GM18505 (cell line): ENCODE measurements at regions not wholly inside any gene's neighbourhood (a gene's known extent, or its start where the extent isn't known, plus 50 kb on each side); places are given as distances from the start of the nearest gene placed in this dataset.
"Not testable (repeated sequence)": the region's sequence is repeated elsewhere in the genome, so short reads cannot be mapped to it uniquely, and the experiment has no call there.

Experiments used
- ATAC-seq: cut with Tn5 transposase; IDR thresholded peaks from one replicate; pipeline ENCODE4 v1.9.1; 2021; ENCODE audit not compliant: unreplicated experiment
- POLR2A ChIP-seq: IDR thresholded peaks from 4 replicates; pipeline ENCODE4 v1.6.1; 2011; ENCODE audit warnings: borderline replicate concordance; ENCODE audit not compliant: insufficient read depth, insufficient read length; ENCODE audit errors: extremely low read depth

DNA sequence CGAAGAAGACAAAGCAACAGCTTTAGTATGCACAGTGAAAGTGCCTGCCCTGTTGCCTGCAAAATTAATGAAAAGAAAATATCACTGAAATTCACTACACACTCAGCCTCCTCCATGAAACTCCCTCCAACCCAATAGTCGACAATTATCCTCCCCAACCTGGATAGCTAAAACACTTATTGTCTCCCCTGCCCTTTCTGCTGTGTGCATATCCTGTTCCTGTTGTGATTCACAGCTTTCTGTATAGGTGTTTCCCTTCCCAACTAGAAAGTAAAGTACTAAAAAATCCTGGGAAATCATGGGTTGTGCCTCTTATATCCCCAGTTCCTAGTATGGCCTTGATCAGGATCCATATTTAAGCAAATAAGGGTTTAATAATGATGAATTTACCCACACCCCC, 412.1 kb downstream of the LTN1 start:
- TF ChIP-seq POLR2A, result no peak
- no peak for ATAC-seq

- no peak for TF ChIP-seq POLR2A
- ATAC-seq, result no peak
Observed at GRCh38 chr21:28579986-28580550, 412.6 kb downstream of the LTN1 start.

DNA sequence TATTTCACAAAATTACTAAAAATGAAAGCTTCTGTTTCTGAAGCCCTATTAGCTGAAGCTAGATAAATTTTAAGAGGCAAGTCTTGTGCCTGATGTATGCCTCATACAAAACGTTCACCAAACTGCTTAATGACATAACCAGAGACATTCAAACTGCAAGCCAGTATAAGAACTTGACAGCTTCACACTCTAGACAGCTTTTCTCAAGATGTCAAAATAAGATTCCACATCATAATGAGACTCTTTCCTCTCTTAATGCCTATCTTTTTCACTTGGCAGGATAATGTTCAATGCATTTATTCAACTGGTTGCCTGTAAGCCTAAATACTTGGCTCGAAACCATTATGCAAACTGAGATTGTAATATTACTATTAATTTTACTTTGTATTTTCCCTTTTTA, 424.0 kb downstream of the LTN1 start:
- TF ChIP-seq POLR2A, result no peak
- ATAC-seq, result no peak

DNA sequence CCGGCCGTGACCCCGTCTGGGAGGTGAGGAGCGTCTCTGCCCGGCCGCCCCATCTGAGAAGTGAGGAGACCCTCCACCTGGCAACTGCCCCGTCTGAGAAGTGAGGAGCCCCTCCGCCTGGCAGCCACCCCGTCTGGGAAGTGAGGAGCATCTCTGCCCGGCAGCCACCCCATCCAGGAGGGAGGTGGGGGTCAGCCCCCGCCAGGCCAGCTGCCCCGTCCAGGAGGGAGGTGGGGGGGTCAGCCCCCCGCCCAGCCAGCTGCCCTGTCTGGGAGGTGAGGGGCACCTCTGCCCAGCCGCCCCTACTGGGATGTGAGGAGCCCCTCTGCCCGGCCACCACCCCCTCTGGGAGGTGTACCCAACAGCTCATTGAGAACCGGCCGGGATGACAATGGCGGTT, 428.7 kb downstream of the LTN1 start:
- not testable (repeated sequence) for ATAC-seq

GRCh38 chr21:28561772-28562171, 430.9 kb downstream of the LTN1 start:
- no peak for ATAC-seq
- no peak for TF ChIP-seq POLR2A

DNA sequence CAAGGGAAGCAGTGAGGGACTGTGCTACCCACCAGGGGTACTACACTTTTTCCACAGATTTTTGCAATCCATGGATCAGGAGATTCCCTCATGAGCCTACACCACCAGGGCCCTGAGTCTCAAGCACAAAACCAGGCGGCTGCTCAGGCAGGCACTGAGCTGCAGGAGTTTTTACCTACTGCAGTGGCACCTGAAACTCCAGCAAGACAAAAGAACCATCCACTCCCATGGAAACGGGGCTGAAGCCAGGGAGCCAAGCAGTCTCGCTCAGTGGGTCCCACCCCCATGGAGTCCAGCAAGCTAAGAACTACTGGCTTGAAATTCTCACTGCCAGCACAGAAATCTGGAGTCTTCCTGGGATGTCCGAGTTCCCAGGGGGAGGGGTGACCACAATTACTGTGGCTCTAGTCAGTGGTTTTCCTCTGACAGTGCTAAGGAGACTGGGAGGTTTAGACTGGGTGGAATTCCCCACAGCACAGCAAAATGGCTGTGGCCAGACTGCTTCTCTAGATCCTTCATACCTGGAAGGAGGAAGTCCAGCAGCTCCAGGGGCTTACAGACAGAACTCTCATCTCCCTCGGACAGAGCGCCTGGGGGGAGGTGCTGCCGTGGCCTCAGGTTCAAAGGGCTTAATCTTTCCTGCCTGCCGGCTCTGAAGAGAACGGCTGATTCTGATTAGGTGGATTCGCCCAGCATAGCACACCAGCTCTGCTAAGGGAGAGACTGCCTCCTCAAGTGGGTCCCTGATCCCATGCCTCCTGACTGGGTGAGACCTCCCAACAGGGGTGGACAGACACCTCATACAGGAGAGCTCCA, 437.8 kb downstream of the LTN1 start:
- TF ChIP-seq POLR2A, result no peak
- ATAC-seq, result no peak

GRCh38 chr21:28550057-28550825, 442.4 kb downstream of the LTN1 start:
- ATAC-seq, result no peak
- no peak for TF ChIP-seq POLR2A

DNA sequence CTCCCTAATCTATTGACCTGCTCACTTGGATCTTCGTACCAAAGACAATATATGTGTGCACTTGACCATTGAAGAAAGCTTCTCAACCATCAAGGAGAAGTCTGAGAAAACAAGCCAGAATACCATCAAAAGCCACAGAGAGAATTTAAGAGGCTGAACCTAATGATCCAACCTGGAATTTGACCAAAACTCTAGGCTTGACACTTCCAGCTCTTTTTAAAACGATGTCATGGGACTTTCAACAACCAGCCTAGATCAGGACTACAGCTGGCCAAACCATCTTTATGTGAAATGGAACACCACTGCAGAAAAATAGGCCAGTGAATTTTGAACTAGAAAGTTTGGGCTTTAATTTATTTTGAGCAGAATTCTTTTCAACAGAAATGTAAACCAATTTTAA, 444.4 kb downstream of the LTN1 start:
- ATAC-seq, result no peak
- no peak for TF ChIP-seq POLR2A

DNA sequence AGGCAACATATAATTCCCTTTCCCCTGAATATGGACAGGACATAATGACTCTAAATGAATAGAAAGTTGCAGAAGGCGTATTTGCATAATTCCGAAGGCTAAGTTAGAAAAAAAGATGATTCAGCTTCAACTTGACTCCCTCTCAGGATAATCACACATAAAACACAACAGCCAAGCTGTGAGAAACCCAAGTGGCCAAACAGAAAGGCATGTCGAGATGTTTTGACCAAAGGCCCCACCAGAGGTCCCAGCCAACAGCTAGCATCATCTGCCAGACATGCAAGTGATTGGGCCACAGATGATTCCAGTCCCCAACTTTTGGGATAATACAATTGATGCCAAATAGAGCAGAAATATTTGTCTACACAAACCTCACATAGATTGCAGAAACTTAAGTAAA, 444.9 kb downstream of the LTN1 start:
- TF ChIP-seq POLR2A, result no peak
- no peak for ATAC-seq

GRCh38 chr21:28543975-28544374, 448.7 kb downstream of the LTN1 start:
- no peak for TF ChIP-seq POLR2A

DNA sequence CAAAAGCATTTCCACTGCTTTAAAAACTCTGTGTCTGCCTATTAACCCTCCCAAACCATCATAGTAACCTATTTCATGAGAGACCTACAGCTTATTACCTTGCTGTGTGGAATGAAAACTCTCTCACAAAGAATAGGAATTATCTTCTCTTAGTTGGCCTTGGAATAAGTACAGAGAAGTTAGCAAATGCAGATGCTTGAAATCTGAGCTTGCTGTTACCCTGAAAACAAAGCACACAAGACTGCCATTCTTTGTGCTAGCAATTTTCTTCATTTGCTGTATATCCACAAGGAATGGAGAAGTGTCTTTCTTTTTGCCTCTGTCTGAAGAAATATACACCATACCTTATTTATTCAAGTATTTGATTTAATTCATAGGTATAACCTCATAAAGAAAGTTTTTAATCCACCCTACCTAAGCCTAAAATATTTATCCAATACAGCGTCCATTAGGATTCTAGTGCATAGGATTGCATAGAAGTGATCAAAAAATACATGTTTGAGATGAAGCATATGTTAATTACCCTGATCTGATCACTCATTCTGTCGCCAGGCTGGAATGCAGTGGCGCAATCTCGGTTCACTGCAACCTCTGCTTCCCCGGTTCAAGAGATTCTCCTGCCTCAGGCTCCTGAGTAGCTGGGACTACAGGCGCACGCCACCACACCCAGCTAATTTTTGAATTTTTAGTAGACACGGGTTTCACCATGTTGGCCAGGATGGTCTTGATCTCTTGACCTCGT, 451.1 kb downstream of the LTN1 start:
- ATAC-seq, result no peak

More at GRCh38 chr21:28543975-28544374, 448.7 kb downstream of the LTN1 start:
- ATAC-seq, result no peak

GRCh38 chr21:28540514-28540913, 452.2 kb downstream of the LTN1 start:
- ATAC-seq, result no peak
- no peak for TF ChIP-seq POLR2A

More for the DNA sequence above, 451.1 kb downstream of the LTN1 start:
- TF ChIP-seq POLR2A, result no peak

DNA sequence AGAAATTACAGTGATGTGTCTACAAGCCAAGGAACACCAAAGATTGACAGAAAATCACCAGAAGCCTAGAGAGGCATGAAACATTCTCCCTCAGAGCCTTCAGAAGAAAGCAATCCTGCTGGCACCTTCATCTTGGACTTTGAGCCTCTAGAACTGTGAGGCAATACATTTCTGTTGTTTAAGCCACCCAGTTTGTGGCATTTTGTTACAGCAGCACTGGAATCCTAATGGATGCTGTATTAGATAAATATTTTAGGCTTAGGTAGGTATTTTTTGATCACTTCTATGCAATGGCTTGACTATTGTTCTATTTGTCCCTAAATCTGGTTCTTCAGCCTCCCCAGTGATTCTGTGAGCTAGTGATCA, 453.1 kb downstream of the LTN1 start:
- no peak for ATAC-seq
- no peak for TF ChIP-seq POLR2A
